Upper lobe of left lung (tissue), 4 donors: ENCODE measurements at regions not wholly inside any gene's neighbourhood (a gene's known extent, or its start where the extent isn't known, plus 50 kb on each side); places are given as distances from the start of the nearest gene placed in this dataset.

Source experiments
- CTCF ChIP-seq, 6 experiments: fragments of 450-650 bp in 4 of 6; fragments of 200-600 bp in 2 of 6; sonication (generic) in 2 of 6; IDR thresholded peaks; one replicate each; pipeline ENCODE4 v1.5.1; 2016 to 2019; ENCODE audit warnings: antibody characterized with exemption in 6 of 6
- EP300 ChIP-seq, 4 donors: sonication (generic); formaldehyde crosslinking; IDR thresholded peaks; one replicate each; pipeline ENCODE4 v1.5.1; 2017; ENCODE audit warnings: antibody characterized with exemption in 4 of 4, control low read depth in 2 of 4
- POLR2A ChIP-seq, 4 donors: fragments of 450-650 bp; IDR thresholded peaks; one replicate each; pipeline ENCODE4 v1.5.1; 2016 to 2017; ENCODE audit warnings: antibody characterized with exemption in 4 of 4, mild to moderate bottlenecking in 2 of 4
- POLR2AphosphoS5 ChIP-seq, 2 donors: sonication (generic); formaldehyde crosslinking; IDR thresholded peaks; one replicate each; pipeline ENCODE4 v1.5.1; 2017; ENCODE audit warnings: antibody characterized with exemption in 2 of 2

DNA sequence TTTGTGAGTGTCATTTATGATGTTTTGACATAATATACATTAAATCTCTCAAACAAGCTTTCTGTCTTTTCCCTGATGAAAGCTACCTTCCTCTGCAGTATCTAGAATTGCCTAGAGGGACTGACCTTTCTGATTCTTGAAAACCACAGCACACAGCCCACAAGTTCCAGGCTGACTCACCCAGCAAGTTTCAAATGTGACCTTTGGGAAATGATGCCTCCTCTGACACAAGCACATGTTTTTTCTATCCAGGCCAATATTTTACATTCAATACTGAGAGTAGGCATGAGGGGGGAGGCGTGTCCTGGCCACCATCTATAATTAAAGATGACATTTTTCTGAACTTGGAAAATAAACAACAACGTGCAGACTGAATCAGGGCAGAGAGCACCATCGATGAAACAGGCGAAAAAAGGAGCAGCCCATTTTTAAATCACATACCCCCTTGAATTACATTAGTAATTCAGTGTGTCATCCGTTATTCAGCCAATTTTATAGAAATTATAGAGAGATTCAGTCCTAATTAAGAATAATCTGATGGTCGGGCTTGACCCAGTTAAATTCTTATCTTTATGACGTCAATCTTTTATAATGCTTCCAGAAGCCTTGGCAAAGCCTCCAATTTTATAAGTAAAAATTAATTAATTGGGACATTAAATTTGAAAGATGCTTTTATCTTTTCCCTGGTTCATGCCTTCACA lies 292.6 kb upstream of the CDH11 start:
- TF ChIP-seq CTCF (IDR thresholded peaks at IDR 0.05) = no peak
- TF ChIP-seq POLR2AphosphoS5 (IDR thresholded peaks at IDR 0.05) = no peak
- no peak for TF ChIP-seq POLR2A (IDR thresholded peaks at IDR 0.05)
- TF ChIP-seq EP300 (IDR thresholded peaks at IDR 0.05) = no peak
